Stimulated activated naive CD8-positive, alpha-beta T cell treated with anti-CD3 and anti-CD28 coated beads, Interleukin-15, amount 100 ng/mL, for 72 hours (primary cell): ENCODE measurements at regions not wholly inside any gene's neighbourhood (a gene's known extent, or its start where the extent isn't known, plus 50 kb on each side); places are given as distances from the start of the nearest gene placed in this dataset.
A peak's percentile ranks its signal among the peaks of the same experiment; 100 is the strongest.

ENCODE experiments used
- ATAC-seq: fragments of 150-1000 bp; cut with Tn5 transposase; 2 replicates; pipeline ENCODE4 v1.10.0; 2021; ENCODE audit warnings: mild to moderate bottlenecking, moderate library complexity
- DNase-seq, 2 donors: peaks; one replicate each; pipeline ENCODE4 v3.0.0; 2021 to 2022
- H3K27ac Mint-ChIP-seq, 2 donors: one replicate each; pipeline ENCODE4 v1.8.0; 2022; ENCODE audit warnings: mild to moderate bottlenecking in 2 of 2, mixed read lengths in 2 of 2, moderate library complexity in 2 of 2
- H3K27me3 Mint-ChIP-seq: one replicate; pipeline ENCODE4 v1.8.0; 2022; ENCODE audit warnings: mixed read lengths
- H3K4me1 Mint-ChIP-seq: one replicate; pipeline ENCODE4 v1.8.0; 2022; ENCODE audit warnings: mild to moderate bottlenecking, mixed read lengths
- H3K4me3 Mint-ChIP-seq, 2 donors: one replicate each; pipeline ENCODE4 v1.8.0; 2022; ENCODE audit warnings: mild to moderate bottlenecking in 2 of 2, mixed read lengths in 2 of 2, moderate library complexity in 1 of 2
- H3K9me3 Mint-ChIP-seq, 2 donors: one replicate each; pipeline ENCODE4 v1.8.0; 2022; ENCODE audit warnings: mixed read lengths in 2 of 2

GRCh38 chr1:175894581-175894980 lies 151.2 kb upstream of the TNR start:
- DNase-seq (no peak), ATAC-seq (no peak)
- no peaks in the 10 kb centered on the region for H3K4me1 Mint-ChIP-seq
- no peaks in the 10 kb centered on the region for H3K9me3 Mint-ChIP-seq
- no peaks in the 10 kb centered on the region for H3K27me3 Mint-ChIP-seq
- H3K27ac Mint-ChIP-seq: no peak overlapping the region
- H3K4me3 Mint-ChIP-seq: no peak overlapping the region

- no peak overlapping the region for H3K27ac Mint-ChIP-seq
- no peak overlapping the region for H3K4me3 Mint-ChIP-seq
- H3K27me3 Mint-ChIP-seq: peaks cover 11% of the 10 kb centered on the region
- ATAC-seq: no peak
- no peaks in the 10 kb centered on the region for H3K9me3 Mint-ChIP-seq
- no peak for DNase-seq
- H3K4me1 Mint-ChIP-seq: no peaks in the 10 kb centered on the region
These were observed 149.8 kb upstream of the TNR start for GRCh38 chr1:175893192-175893591.

GRCh38 chr1:175892686-175893085 lies 149.3 kb upstream of the TNR start:
- no peaks in the 10 kb centered on the region for H3K4me1 Mint-ChIP-seq
- H3K27ac Mint-ChIP-seq: no peak overlapping the region
- ATAC-seq (no peak), DNase-seq (no peak)
- H3K9me3 Mint-ChIP-seq: no peaks in the 10 kb centered on the region
- H3K4me3 Mint-ChIP-seq: no peak overlapping the region
- H3K27me3 Mint-ChIP-seq: peaks cover 11% of the 10 kb centered on the region

DNA sequence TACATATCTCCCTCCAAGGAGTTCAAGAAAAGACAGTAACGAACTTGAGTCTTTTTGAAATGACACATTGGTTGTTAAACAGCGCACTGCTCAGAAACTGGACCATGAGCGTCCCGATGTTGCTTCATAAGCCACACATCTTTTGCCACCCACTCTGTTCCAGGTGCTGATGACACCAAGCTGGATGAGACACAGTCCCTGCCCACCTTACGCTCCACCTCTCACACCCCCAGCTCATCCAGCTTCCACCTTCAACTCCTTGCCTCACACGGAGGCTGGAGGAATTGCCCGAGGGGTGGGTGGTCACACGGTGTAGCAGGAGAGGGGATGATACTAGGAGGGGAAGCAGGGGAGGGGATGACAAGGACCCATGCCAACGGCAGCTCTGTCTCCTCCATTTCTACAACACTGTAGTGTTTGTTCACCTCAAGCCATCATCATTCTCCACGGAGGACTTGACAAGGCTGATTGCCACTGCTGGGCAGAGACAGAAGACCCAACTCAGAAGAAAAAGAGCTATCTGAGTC lies 148.5 kb upstream of the TNR start:
- Mint-ChIP-seq H3K27ac (no peak overlapping the region), H3K4me3 (no peak overlapping the region), H3K9me3 (no peaks in the 10 kb centered on the region), H3K27me3 (peaks cover 11% of the 10 kb centered on the region), H3K4me1 (peaks cover 4% of the 10 kb centered on the region)
- ATAC-seq (no peak), DNase-seq (no peak)

DNA sequence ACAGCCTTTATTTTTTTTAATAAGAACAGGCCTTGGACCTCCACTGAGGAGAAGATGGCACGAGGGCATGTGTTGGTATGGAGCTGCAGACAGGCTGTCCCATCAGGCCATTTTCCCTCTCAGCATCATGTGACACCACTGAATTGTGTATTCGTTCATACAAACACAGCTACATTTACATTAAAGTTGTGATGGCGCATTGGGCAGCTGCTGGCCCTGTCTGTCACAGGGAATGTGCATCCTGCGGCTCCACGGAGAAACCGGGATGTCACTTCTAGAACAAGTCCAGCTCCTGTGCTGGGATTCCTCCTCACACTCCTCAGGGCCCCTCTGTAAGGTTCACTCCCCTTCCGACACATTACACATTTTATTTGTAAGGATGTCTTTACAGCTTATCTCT lies 147.6 kb upstream of the TNR start:
- Mint-ChIP-seq H3K4me3 (no peak overlapping the region), H3K27ac (peak overlapping the region in 1 of 2 donors; percentile 43), H3K27me3 (peaks cover 11% of the 10 kb centered on the region), H3K9me3 (no peaks in the 10 kb centered on the region), H3K4me1 (peaks cover 4% of the 10 kb centered on the region)
- ATAC-seq (no peak), DNase-seq (no peak)

GRCh38 chr1:175889848-175890247 lies 146.5 kb upstream of the TNR start:
- DNase-seq: no peak
- H3K27ac Mint-ChIP-seq: no peak overlapping the region
- H3K27me3 Mint-ChIP-seq: peaks cover 11% of the 10 kb centered on the region
- ATAC-seq: no peak
- H3K4me1 Mint-ChIP-seq: peaks cover 4% of the 10 kb centered on the region
- no peaks in the 10 kb centered on the region for H3K9me3 Mint-ChIP-seq
- H3K4me3 Mint-ChIP-seq: no peak overlapping the region

GRCh38 chr1:175888996-175889395 lies 145.6 kb upstream of the TNR start:
- H3K9me3 Mint-ChIP-seq: no peaks in the 10 kb centered on the region
- no peak overlapping the region for H3K4me3 Mint-ChIP-seq
- ATAC-seq (no peak), DNase-seq (no peak)
- no peak overlapping the region for H3K27ac Mint-ChIP-seq
- peaks cover 4% of the 10 kb centered on the region for H3K4me1 Mint-ChIP-seq
- H3K27me3 Mint-ChIP-seq: peaks cover 11% of the 10 kb centered on the region

DNA sequence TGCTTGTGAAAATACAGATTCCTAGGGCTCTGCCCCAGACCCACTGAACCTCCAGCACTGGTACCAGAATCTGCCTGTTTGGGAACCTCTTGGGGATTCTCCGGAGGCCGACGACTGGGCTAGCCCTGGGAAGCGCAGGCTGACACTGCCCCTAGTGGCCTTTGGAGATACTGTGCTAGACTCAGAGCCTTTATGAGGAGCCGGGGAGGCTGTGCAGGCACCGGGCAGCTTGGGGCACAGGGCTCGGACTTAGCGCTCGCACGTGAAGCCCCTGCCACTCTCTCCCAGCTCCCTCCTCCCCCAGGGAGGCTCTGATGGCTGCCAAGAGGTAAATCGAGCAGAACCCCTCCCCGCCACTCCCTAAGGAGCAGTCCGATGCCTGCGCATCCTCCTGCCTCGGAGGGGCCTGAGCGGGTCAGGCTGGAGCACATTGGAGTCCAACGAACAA lies 144.6 kb upstream of the TNR start:
- Mint-ChIP-seq H3K4me3 (no peak overlapping the region), H3K9me3 (no peaks in the 10 kb centered on the region), H3K27ac (no peak overlapping the region), H3K4me1 (peaks cover 4% of the 10 kb centered on the region), H3K27me3 (peaks cover 11% of the 10 kb centered on the region)
- ATAC-seq (peak; percentile 70), DNase-seq (peak; percentile 3 to 16)

DNA sequence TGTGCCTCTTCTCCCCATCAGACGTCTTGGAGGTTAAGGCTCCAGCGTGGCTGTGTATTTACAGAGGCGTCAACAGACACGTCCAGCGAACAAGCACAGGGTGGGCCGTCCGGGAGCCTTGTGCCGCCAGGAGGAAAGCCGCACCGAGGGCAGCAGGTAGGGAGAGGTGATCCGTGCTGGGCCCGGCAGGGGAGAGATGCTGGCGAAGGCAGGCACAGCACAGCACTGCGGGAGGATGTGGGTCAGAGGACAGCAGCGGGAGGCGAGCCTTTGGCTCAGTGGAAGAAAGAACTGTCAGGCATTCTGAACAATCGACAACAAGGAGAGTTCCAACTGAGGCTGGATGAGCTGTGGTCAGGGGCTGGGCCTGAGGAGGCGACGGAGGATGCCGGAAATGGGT lies 144.1 kb upstream of the TNR start:
- Mint-ChIP-seq H3K9me3 (no peaks in the 10 kb centered on the region), H3K27me3 (peaks cover 11% of the 10 kb centered on the region), H3K4me3 (no peak overlapping the region), H3K4me1 (peaks cover 4% of the 10 kb centered on the region), H3K27ac (no peak overlapping the region)
- ATAC-seq (peak; percentile 34), DNase-seq (no peak)

- no peak for DNase-seq
These were observed 141.9 kb upstream of the TNR start for GRCh38 chr1:175885326-175885725.

GRCh38 chr1:175884369-175884768 lies 141.0 kb upstream of the TNR start:
- Mint-ChIP-seq H3K27ac (no peak overlapping the region), H3K4me1 (peaks cover 4% of the 10 kb centered on the region), H3K9me3 (no peaks in the 10 kb centered on the region), H3K4me3 (no peak overlapping the region), H3K27me3 (peaks cover 11% of the 10 kb centered on the region)
- no peak for DNase-seq
- ATAC-seq: no peak

More at GRCh38 chr1:175885326-175885725, 141.9 kb upstream of the TNR start:
- Mint-ChIP-seq H3K4me1 (peaks cover 4% of the 10 kb centered on the region), H3K4me3 (no peak overlapping the region), H3K9me3 (no peaks in the 10 kb centered on the region), H3K27me3 (peaks cover 11% of the 10 kb centered on the region), H3K27ac (no peak overlapping the region)
- ATAC-seq: no peak

DNA sequence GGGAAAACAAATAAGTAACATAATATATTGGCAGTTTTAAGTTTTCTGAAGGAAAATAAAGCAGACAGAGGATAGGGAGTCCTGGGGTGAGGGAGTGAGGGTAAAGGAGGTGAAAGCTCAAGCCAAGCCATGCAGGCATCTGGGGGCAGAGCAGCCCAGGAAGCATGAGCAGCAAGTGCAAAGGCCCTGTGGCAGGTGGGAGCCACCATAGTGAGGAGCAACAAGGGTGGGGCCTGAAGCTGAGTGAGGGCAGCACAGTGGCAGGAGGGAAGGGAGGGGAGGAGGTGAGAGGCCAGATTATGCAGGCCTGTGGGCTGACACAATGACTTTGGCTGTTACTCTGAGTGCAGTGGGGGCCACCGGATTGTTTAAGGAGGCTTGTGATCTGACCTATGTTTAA lies 138.8 kb upstream of the TNR start:
- H3K9me3 Mint-ChIP-seq: no peaks in the 10 kb centered on the region
- DNase-seq (no peak), ATAC-seq (no peak)
- no peaks in the 10 kb centered on the region for H3K4me1 Mint-ChIP-seq
- H3K27me3 Mint-ChIP-seq: no peaks in the 10 kb centered on the region
- no peak overlapping the region for H3K4me3 Mint-ChIP-seq
- H3K27ac Mint-ChIP-seq: peak overlapping the region in 1 of 2 donors; percentile 40

DNA sequence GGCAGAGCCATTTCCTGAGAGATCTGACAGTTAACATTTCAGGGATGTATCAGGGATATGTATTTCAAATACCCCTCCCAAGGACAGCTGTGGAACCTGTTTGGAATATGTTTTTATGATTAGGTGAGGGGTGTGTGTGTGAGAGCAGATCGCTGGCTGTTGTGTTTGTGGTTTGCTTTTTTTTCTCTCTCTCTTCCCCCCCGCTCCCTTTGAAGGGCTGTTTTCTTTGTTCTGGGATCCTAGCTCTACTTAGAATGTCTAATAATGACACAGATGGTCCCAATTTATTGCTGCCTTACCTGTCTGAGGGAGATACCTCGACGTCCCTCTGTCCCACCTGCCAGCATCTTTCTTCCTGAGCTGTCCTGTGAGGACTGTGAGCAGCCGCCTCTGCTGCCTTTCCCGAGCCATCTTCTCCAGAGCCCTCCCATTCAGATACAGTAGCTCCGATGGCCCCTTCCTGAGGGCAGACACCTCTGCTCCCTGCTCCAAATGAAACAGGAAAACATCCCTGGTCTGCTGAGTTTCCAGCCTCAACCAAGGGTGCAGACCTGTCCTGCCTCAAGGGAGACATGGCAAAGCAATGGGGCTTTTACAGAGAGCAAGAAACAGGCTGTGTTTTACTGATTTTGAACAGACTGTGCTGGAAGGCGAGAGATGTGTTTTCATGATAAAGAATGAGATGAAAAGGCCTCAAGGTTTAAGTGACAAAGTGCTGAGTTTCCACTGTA lies 138.0 kb upstream of the TNR start:
- no peak overlapping the region for H3K4me3 Mint-ChIP-seq

GRCh38 chr1:175878775-175879174 lies 135.4 kb upstream of the TNR start:
- no peak overlapping the region for H3K4me3 Mint-ChIP-seq

More for the DNA sequence above, 138.0 kb upstream of the TNR start:
- ATAC-seq: no peak
- Mint-ChIP-seq H3K27ac (no peak overlapping the region), H3K4me1 (no peaks in the 10 kb centered on the region), H3K9me3 (no peaks in the 10 kb centered on the region), H3K27me3 (peaks cover 3% of the 10 kb centered on the region)
- DNase-seq: no peak

GRCh38 chr1:175877939-175878737 lies 134.7 kb upstream of the TNR start:
- H3K27me3 Mint-ChIP-seq: peaks cover 13% of the 10 kb centered on the region
- H3K4me3 Mint-ChIP-seq: no peak overlapping the region
- ATAC-seq (no peak), DNase-seq (no peak)
- no peaks in the 10 kb centered on the region for H3K9me3 Mint-ChIP-seq
- no peak overlapping the region for H3K27ac Mint-ChIP-seq
- H3K4me1 Mint-ChIP-seq: no peaks in the 10 kb centered on the region

More at GRCh38 chr1:175878775-175879174, 135.4 kb upstream of the TNR start:
- Mint-ChIP-seq H3K4me1 (no peaks in the 10 kb centered on the region), H3K9me3 (no peaks in the 10 kb centered on the region), H3K27me3 (peaks cover 13% of the 10 kb centered on the region), H3K27ac (no peak overlapping the region)
- DNase-seq (no peak), ATAC-seq (no peak)

DNA sequence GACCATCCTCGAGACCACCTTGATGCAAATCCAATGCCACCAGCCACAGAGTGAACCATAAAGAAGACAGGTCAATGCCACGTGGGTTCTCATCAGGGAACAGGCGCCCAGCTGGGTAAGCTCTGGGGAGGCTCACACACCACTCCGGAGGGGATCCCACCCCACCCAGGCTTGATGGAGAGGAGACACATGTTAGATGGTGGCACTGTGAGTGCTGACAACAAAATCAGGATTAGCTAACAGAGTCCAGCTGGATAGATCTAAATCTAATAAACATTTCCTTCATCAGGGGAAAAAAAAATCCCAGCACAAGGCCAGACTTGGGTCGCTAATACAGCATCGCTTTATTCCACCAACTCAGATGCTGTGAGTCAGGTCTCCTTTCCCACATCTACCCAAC lies 132.2 kb upstream of the TNR start:
- Mint-ChIP-seq H3K27ac (peak overlapping the region; percentile 47 to 55), H3K4me3 (no peak overlapping the region), H3K27me3 (peaks cover 23% of the 10 kb centered on the region), H3K4me1 (no peaks in the 10 kb centered on the region), H3K9me3 (no peaks in the 10 kb centered on the region)
- no peak for ATAC-seq
- no peak for DNase-seq
